ENCODE measurements at regions not wholly inside any gene's neighbourhood (a gene's known extent, or its start where the extent isn't known, plus 50 kb on each side); places are given as distances from the start of the nearest gene placed in this dataset.

DNA sequence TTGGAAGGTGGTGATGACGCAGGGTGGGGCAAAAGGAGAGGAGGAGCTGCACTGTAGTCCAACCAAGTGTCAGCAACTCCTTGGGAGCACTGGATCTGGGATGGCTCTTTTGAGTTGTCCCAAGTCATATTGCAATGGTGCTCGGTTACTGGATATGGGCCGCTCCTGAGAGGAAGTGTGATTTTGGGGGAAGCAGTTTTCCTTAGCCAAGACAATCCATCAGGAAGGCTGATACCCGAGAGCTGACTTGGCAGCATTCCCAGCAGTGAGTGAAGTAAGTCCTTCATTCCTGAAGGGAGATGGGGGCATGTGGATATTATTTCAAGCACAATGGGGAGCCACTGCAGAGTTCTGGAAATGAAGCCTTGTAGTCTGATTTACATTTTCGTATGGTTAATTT, 354.1 kb downstream of the RFPL4B start:
- TF ChIP-seq, protein P1, sequence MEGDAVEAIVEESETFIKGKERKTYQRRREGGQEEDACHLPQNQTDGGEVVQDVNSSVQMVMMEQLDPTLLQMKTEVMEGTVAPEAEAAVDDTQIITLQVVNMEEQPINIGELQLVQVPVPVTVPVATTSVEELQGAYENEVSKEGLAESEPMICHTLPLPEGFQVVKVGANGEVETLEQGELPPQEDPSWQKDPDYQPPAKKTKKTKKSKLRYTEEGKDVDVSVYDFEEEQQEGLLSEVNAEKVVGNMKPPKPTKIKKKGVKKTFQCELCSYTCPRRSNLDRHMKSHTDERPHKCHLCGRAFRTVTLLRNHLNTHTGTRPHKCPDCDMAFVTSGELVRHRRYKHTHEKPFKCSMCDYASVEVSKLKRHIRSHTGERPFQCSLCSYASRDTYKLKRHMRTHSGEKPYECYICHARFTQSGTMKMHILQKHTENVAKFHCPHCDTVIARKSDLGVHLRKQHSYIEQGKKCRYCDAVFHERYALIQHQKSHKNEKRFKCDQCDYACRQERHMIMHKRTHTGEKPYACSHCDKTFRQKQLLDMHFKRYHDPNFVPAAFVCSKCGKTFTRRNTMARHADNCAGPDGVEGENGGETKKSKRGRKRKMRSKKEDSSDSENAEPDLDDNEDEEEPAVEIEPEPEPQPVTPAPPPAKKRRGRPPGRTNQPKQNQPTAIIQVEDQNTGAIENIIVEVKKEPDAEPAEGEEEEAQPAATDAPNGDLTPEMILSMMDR (IDR thresholded peaks at IDR 0.05; ENCODE audit: extremely low read depth in 1 of 2, insufficient read depth in 1 of 2, low read depth in 1 of 2, low read length in 2 of 2) = no peak
- TF ChIP-seq GATA2 (IDR thresholded peaks at IDR 0.05; ENCODE audit: insufficient read depth, insufficient read length, low read depth, low read length) = no peak
- TF ChIP-seq, protein P2, sequence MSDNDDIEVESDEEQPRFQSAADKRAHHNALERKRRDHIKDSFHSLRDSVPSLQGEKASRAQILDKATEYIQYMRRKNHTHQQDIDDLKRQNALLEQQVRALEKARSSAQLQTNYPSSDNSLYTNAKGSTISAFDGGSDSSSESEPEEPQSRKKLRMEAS (IDR thresholded peaks at IDR 0.05; ENCODE audit: insufficient read depth, insufficient read length) = no peak
- no peak for TF ChIP-seq POLR2A (IDR thresholded peaks at IDR 0.05; ENCODE audit: low read depth, low read length)
- TF ChIP-seq EZH2 (IDR thresholded peaks at IDR 0.05; ENCODE audit: borderline replicate concordance, low read depth, low read length, severe bottlenecking) = no peak
- no peak for TF ChIP-seq POLR2AphosphoS5 (IDR thresholded peaks at IDR 0.05; ENCODE audit: insufficient read depth, low read depth, low read length)

Data from endothelial cell of umbilical vein (primary cell).